CD4-positive, CD25-positive, alpha-beta regulatory T cell (primary cell): ENCODE measurements at regions not wholly inside any gene's neighbourhood (a gene's known extent, or its start where the extent isn't known, plus 50 kb on each side); places are given as distances from the start of the nearest gene placed in this dataset.

Experiments used
- ATAC-seq, 2 donors: fragments of 150-1000 bp; cut with Tn5 transposase; one replicate each; pipeline ENCODE4 v1.10.0; 2021; ENCODE audit warnings: low read depth in 2 of 2, moderate number of reproducible peaks in 2 of 2, moderate library complexity in 1 of 2
- DNase-seq, 3 donors: peaks; one replicate each; pipeline versions ENCODE4 v3.0.0 to v3.0.0-alpha.2; 2012 to 2022; ENCODE audit warnings: mixed read lengths in 1 of 3
- H3K27ac ChIP-seq: one replicate; pipeline ENCODE4 v1.7.0; 2013; ENCODE audit warnings: mild to moderate bottlenecking, low read length; ENCODE audit not compliant: insufficient read depth, poor library complexity, severe bottlenecking
- H3K27me3 ChIP-seq: one replicate; pipeline ENCODE4 v1.7.0; 2013; ENCODE audit warnings: low read length; ENCODE audit not compliant: control insufficient read depth, insufficient read depth
- H3K36me3 ChIP-seq: one replicate; pipeline ENCODE4 v1.7.0; 2013; ENCODE audit warnings: mild to moderate bottlenecking, low read length, moderate library complexity; ENCODE audit not compliant: control insufficient read depth, insufficient read depth
- H3K4me1 ChIP-seq: 2 replicates; pipeline ENCODE4 v1.7.0; 2013; ENCODE audit warnings: mild to moderate bottlenecking, low read length; ENCODE audit not compliant: insufficient read depth, control insufficient read depth, poor library complexity, severe bottlenecking
- H3K4me3 ChIP-seq: one replicate; pipeline ENCODE4 v1.7.0; 2013; ENCODE audit warnings: low read depth, mild to moderate bottlenecking, low read length, moderate library complexity
- H3K9me3 ChIP-seq, 2 experiments: 1 replicate in 1 of 2; 2 replicates in 1 of 2; pipeline ENCODE4 v1.7.0; 2013; ENCODE audit warnings: low read length in 2 of 2, mild to moderate bottlenecking in 1 of 2, moderate library complexity in 1 of 2; ENCODE audit not compliant: control insufficient read depth in 2 of 2
- H3K27ac Mint-ChIP-seq, 3 donors: one replicate each; pipeline ENCODE4 v1.8.0; 2020 to 2022; ENCODE audit warnings: mild to moderate bottlenecking in 3 of 3, mixed read lengths in 3 of 3, moderate library complexity in 2 of 3
- H3K27me3 Mint-ChIP-seq: one replicate; pipeline ENCODE4 v1.8.0; 2022; ENCODE audit warnings: mild to moderate bottlenecking, mixed read lengths
- H3K36me3 Mint-ChIP-seq: one replicate; pipeline ENCODE4 v1.8.0; 2020; ENCODE audit warnings: mixed read lengths
- H3K4me1 Mint-ChIP-seq, 4 donors: one replicate each; pipeline ENCODE4 v1.8.0; 2020 to 2022; ENCODE audit warnings: mixed read lengths in 4 of 4, mild to moderate bottlenecking in 1 of 4
- H3K4me3 Mint-ChIP-seq, 4 donors: one replicate each; pipeline ENCODE4 v1.8.0; 2020 to 2022; ENCODE audit warnings: mild to moderate bottlenecking in 4 of 4, mixed read lengths in 4 of 4, moderate library complexity in 3 of 4
- H3K9me3 Mint-ChIP-seq, 7 donors: one replicate each; pipeline ENCODE4 v1.8.0; 2020 to 2022; ENCODE audit warnings: mixed read lengths in 7 of 7, mild to moderate bottlenecking in 3 of 7, moderate library complexity in 2 of 7

DNA sequence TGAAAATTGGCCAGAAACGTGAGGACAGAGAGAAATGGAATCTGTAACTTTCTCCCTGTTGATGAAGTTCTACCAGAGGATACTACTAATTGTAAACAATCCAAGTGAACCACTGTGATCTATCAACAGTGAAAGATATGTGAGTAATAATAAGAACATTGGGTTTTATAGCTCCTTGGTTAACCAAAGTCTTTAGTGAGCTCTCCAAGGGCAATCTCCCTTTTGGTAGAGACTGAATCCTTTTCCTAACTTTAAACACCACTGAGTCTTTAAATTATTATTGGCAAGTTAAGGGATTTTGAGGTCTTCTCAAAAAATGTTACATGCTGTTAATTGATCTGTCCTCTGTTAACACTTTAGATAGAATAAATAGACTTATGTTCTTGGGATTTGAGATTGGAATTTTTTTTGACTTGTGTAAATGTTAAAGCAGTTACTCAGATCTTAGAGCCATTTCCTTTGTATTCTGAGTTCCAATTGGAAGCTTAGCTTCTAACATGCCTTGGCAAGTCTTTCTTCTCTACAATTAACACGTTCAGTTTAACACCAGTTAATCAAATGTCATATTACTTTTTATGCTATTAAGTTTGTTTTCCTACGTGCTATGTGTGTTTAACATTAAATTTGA is 338.2 kb upstream of the DDHD1 start:
- H3K4me1 ChIP-seq: no peaks in the 10 kb centered on the region
- ATAC-seq: no peak
- H3K36me3 ChIP-seq: no peaks in the 10 kb centered on the region
- no peak overlapping the region for H3K27ac ChIP-seq
- no peaks in the 10 kb centered on the region for H3K4me1 Mint-ChIP-seq
- H3K36me3 Mint-ChIP-seq: no peaks in the 10 kb centered on the region
- H3K27me3 ChIP-seq: no peaks in the 10 kb centered on the region
- no peak overlapping the region for H3K27ac Mint-ChIP-seq
- H3K27me3 Mint-ChIP-seq: no peaks in the 10 kb centered on the region
- peaks cover 0 to 9% (median 3%) of the 10 kb centered on the region in 7 donors for H3K9me3 Mint-ChIP-seq
- no peak overlapping the region for H3K4me3 Mint-ChIP-seq
- H3K4me3 ChIP-seq: no peak overlapping the region
- no peaks in the 10 kb centered on the region for H3K9me3 ChIP-seq
- DNase-seq: no peak

- Mint-ChIP-seq H3K4me3 (no peak overlapping the region), H3K9me3 (peaks cover 3 to 28% (median 7%) of the 10 kb centered on the region in 7 donors), H3K27ac (no peak overlapping the region), H3K36me3 (no peaks in the 10 kb centered on the region), H3K4me1 (no peaks in the 10 kb centered on the region), H3K27me3 (no peaks in the 10 kb centered on the region)
- Histone ChIP-seq H3K27me3 (no peaks in the 10 kb centered on the region), H3K4me1 (no peaks in the 10 kb centered on the region), H3K9me3 (peaks cover 4 to 13% of the 10 kb centered on the region in 2 experiments), H3K27ac (no peak overlapping the region), H3K36me3 (no peaks in the 10 kb centered on the region), H3K4me3 (no peak overlapping the region)
- no peak for DNase-seq
- no peak for ATAC-seq
These were observed 325.1 kb upstream of the DDHD1 start for GRCh38 chr14:53478174-53478573.

DNA sequence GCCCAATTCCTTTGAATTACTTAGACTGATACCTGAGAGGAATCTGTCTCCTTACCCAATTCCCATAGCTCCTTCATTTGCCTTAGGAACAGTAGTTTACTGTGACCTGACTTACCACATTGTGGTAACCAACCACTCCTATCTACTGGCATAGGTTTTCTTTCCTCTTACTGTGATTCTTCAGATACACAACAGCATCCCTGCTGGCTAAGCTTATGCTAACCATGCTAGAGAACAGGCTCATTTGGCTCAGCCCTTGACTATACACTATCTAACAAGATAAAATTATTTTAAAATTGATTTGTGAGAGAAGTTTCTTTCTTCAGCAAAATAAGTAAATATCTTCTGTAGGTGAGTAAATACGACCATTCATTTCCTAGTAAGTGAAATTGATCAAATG is 320.4 kb upstream of the DDHD1 start:
- Histone ChIP-seq H3K9me3 (no peaks in the 10 kb centered on the region), H3K27ac (no peak overlapping the region), H3K36me3 (no peaks in the 10 kb centered on the region), H3K4me3 (no peak overlapping the region), H3K4me1 (no peaks in the 10 kb centered on the region), H3K27me3 (no peaks in the 10 kb centered on the region)
- ATAC-seq (no peak), DNase-seq (no peak)
- H3K4me3 Mint-ChIP-seq: no peak overlapping the region
- H3K27ac Mint-ChIP-seq: no peak overlapping the region
- H3K27me3 Mint-ChIP-seq: no peaks in the 10 kb centered on the region
- H3K4me1 Mint-ChIP-seq: no peaks in the 10 kb centered on the region
- H3K9me3 Mint-ChIP-seq: peaks cover 0 to 6% (median 3%) of the 10 kb centered on the region in 7 donors
- H3K36me3 Mint-ChIP-seq: no peaks in the 10 kb centered on the region

GRCh38 chr14:53472306-53472705 is 319.2 kb upstream of the DDHD1 start:
- no peak overlapping the region for H3K27ac ChIP-seq
- ATAC-seq (no peak), DNase-seq (no peak)
- H3K4me1 ChIP-seq: no peaks in the 10 kb centered on the region
- no peaks in the 10 kb centered on the region for H3K27me3 Mint-ChIP-seq
- no peak overlapping the region for H3K4me3 Mint-ChIP-seq
- no peak overlapping the region for H3K4me3 ChIP-seq
- no peaks in the 10 kb centered on the region for H3K36me3 Mint-ChIP-seq
- no peaks in the 10 kb centered on the region for H3K27me3 ChIP-seq
- no peaks in the 10 kb centered on the region for H3K36me3 ChIP-seq
- peaks cover 0 to 5% (median 0%) of the 10 kb centered on the region in 7 donors for H3K9me3 Mint-ChIP-seq
- H3K27ac Mint-ChIP-seq: no peak overlapping the region
- H3K9me3 ChIP-seq: no peaks in the 10 kb centered on the region
- no peaks in the 10 kb centered on the region for H3K4me1 Mint-ChIP-seq

DNA sequence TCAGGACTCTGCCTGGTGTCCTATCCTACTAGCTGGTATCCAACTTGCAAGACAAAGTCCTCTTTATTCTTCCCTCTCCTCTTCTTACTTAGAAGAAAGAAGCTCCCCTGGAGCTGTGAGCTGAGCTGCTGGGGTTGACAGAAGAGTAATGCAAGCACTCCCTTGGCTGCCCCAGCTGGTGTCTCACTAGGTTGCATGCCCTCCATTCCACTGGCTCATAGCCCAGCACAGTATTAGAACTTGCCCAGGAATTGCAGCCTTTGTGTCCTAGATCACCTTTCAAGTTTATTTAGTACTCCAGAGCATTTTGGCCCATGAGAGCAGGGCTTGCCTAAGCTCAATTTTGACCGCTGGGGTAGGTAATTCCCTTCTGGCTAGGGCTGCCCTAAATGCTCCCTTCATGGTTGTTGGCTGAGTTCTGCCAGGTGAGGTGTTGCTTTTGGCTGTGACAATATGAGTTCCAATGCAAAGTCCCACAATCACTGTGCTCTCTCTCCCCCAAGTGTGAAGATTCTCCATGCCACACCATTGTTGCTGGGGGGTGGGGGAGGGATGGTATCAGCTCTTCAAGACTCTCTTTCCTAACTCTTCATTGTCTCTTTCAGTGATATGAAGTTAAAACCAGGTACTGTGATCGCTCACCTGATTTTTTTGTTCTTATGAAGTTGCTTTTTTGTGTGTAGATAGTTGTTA is 317.4 kb upstream of the DDHD1 start:
- H3K27ac ChIP-seq: no peak overlapping the region
- Mint-ChIP-seq H3K36me3 (no peaks in the 10 kb centered on the region), H3K4me1 (no peaks in the 10 kb centered on the region), H3K27me3 (no peaks in the 10 kb centered on the region), H3K27ac (no peak overlapping the region), H3K4me3 (no peak overlapping the region), H3K9me3 (peaks cover 0 to 4% (median 0%) of the 10 kb centered on the region in 7 donors)
- no peak for DNase-seq
- H3K4me3 ChIP-seq: no peak overlapping the region
- H3K36me3 ChIP-seq: no peaks in the 10 kb centered on the region
- ATAC-seq: no peak
- no peaks in the 10 kb centered on the region for H3K4me1 ChIP-seq
- no peaks in the 10 kb centered on the region for H3K27me3 ChIP-seq
- H3K9me3 ChIP-seq: no peaks in the 10 kb centered on the region

DNA sequence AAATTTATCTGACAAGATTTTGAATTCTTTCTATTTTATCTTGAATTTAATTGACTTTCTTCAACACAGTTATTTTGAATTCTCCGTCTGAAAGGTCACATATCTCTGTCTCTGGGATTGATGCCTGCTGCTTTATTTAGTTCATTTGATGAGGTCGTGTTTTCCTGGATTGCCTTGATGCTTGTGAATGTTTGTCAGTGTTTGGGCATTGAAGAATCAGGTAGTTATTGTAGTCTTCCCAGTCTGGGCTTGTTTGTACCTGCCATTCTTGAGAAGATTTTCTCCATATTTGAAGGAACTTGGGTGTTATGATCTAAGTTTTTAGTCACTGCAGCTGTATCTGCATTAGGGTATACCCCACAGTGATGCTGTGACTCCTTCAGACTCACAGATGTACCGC is 315.8 kb upstream of the DDHD1 start:
- Histone ChIP-seq H3K9me3 (no peaks in the 10 kb centered on the region), H3K4me1 (no peaks in the 10 kb centered on the region), H3K27ac (no peak overlapping the region), H3K36me3 (no peaks in the 10 kb centered on the region), H3K4me3 (no peak overlapping the region), H3K27me3 (no peaks in the 10 kb centered on the region)
- no peaks in the 10 kb centered on the region for H3K27me3 Mint-ChIP-seq
- no peak for ATAC-seq
- no peak overlapping the region for H3K27ac Mint-ChIP-seq
- H3K4me3 Mint-ChIP-seq: no peak overlapping the region
- no peaks in the 10 kb centered on the region for H3K36me3 Mint-ChIP-seq
- H3K4me1 Mint-ChIP-seq: no peaks in the 10 kb centered on the region
- no peak for DNase-seq
- peaks cover 0 to 4% (median 3%) of the 10 kb centered on the region in 7 donors for H3K9me3 Mint-ChIP-seq

- Mint-ChIP-seq H3K4me3 (no peak overlapping the region), H3K27me3 (no peaks in the 10 kb centered on the region), H3K4me1 (no peaks in the 10 kb centered on the region), H3K27ac (no peak overlapping the region), H3K9me3 (peaks cover 0 to 6% (median 2%) of the 10 kb centered on the region in 7 donors), H3K36me3 (no peaks in the 10 kb centered on the region)
- Histone ChIP-seq H3K9me3 (no peaks in the 10 kb centered on the region), H3K4me3 (no peak overlapping the region), H3K36me3 (no peaks in the 10 kb centered on the region), H3K27ac (no peak overlapping the region), H3K4me1 (no peaks in the 10 kb centered on the region), H3K27me3 (no peaks in the 10 kb centered on the region)
- ATAC-seq: no peak
- DNase-seq: no peak
These were observed 311.3 kb upstream of the DDHD1 start for GRCh38 chr14:53464376-53464775.
